Ovary (tissue), 1 donor: ENCODE measurements at regions not wholly inside any gene's neighbourhood (a gene's known extent, or its start where the extent isn't known, plus 50 kb on each side); places are given as distances from the start of the nearest gene placed in this dataset. TPM values are rescaled to one million over a fixed set of nuclear protein-coding genes. Genes with fewer than 3 reads are reported as not detected.

Source experiments
- small RNA-seq: library from RNA; depleted of rRNA; stranded (forward); fragments of <200 nt; gene quantifications from one replicate; pipeline ENCODE3, GENCODE V24; 2016

Small RNA genes lying in the stretch of these regions (small RNA-seq; reads per million reads assigned to genes)
- gene CKS1BP2 (not detected), gene RNU6-908P (not detected)
